ENCODE measurements at regions not wholly inside any gene's neighbourhood (a gene's known extent, or its start where the extent isn't known, plus 50 kb on each side); places are given as distances from the start of the nearest gene placed in this dataset.

DNA sequence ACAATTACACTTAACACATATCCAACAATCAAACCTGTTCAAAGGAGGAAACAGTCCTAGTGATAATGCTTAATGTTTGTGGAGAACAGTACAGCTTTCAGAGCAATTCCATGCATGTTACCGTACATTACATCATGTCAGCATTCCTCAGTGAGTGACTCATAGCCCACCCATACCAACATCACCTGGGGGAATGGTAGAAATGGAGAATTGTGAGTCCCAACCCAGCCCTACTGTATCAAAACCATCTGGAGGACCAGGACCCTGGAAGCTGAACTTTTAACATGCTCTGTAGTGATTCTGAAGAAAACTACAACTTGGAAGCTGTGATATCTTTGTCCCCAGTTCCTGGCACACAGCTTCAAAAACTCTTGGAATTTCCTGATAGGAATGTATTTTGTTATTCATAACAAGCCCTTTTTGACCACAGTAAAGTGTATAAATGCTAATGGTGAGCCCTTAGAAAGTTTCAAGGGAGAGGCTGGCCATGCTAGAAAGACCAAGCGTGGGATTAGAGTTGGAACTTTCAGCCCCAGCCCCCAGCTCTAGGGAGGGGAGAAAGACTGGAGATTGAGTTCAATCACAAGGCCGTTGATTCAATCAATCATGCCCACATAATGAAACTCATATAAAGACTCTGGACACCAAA, 301.1 kb downstream of the BUD13 start:
- TF ChIP-seq, protein P1, sequence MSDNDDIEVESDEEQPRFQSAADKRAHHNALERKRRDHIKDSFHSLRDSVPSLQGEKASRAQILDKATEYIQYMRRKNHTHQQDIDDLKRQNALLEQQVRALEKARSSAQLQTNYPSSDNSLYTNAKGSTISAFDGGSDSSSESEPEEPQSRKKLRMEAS (IDR thresholded peaks at IDR 0.05) = no peak
- no peak for TF ChIP-seq ELF1 (CRISPR knock-in tag; IDR thresholded peaks at IDR 0.05)
- TF ChIP-seq, protein P2, sequence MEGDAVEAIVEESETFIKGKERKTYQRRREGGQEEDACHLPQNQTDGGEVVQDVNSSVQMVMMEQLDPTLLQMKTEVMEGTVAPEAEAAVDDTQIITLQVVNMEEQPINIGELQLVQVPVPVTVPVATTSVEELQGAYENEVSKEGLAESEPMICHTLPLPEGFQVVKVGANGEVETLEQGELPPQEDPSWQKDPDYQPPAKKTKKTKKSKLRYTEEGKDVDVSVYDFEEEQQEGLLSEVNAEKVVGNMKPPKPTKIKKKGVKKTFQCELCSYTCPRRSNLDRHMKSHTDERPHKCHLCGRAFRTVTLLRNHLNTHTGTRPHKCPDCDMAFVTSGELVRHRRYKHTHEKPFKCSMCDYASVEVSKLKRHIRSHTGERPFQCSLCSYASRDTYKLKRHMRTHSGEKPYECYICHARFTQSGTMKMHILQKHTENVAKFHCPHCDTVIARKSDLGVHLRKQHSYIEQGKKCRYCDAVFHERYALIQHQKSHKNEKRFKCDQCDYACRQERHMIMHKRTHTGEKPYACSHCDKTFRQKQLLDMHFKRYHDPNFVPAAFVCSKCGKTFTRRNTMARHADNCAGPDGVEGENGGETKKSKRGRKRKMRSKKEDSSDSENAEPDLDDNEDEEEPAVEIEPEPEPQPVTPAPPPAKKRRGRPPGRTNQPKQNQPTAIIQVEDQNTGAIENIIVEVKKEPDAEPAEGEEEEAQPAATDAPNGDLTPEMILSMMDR (CRISPR knock-in tag; IDR thresholded peaks at IDR 0.05) = no peak
- no peak for TF ChIP-seq ZNF24 (IDR thresholded peaks at IDR 0.05)
- TF ChIP-seq HNF4A (CRISPR knock-in tag; IDR thresholded peaks at IDR 0.05) = no peak
- no peak for TF ChIP-seq ZFP37 (CRISPR knock-in tag; IDR thresholded peaks at IDR 0.05; ENCODE audit: borderline replicate concordance)
- no peak for TF ChIP-seq EZH2 (conservative IDR thresholded peaks at IDR 0.05; ENCODE audit: low read depth, low read length)
- TF ChIP-seq, protein P3, sequence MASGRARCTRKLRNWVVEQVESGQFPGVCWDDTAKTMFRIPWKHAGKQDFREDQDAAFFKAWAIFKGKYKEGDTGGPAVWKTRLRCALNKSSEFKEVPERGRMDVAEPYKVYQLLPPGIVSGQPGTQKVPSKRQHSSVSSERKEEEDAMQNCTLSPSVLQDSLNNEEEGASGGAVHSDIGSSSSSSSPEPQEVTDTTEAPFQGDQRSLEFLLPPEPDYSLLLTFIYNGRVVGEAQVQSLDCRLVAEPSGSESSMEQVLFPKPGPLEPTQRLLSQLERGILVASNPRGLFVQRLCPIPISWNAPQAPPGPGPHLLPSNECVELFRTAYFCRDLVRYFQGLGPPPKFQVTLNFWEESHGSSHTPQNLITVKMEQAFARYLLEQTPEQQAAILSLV (CRISPR knock-in tag; IDR thresholded peaks at IDR 0.05; ENCODE audit: borderline replicate concordance) = no peak
- TF ChIP-seq KDM5B (CRISPR knock-in tag; IDR thresholded peaks at IDR 0.05; ENCODE audit: borderline replicate concordance) = no peak
- no peak for TF ChIP-seq ARHGAP35 (CRISPR knock-in tag; IDR thresholded peaks at IDR 0.05; ENCODE audit: borderline replicate concordance)
- TF ChIP-seq ZNF274 (CRISPR knock-in tag; IDR thresholded peaks at IDR 0.05) = no peak
- no peak for TF ChIP-seq KAT2B (IDR thresholded peaks at IDR 0.05; ENCODE audit: borderline replicate concordance, low read depth, low read length)
- no peak for TF ChIP-seq TP53 (CRISPR knock-in tag; conservative IDR thresholded peaks at IDR 0.05)

All from HepG2 (cell line).